HG02938 (cell line): ENCODE measurements at regions not wholly inside any gene's neighbourhood (a gene's known extent, or its start where the extent isn't known, plus 50 kb on each side); places are given as distances from the start of the nearest gene placed in this dataset.
"Not testable (repeated sequence)": the region's sequence is repeated elsewhere in the genome, so short reads cannot be mapped to it uniquely, and the experiment has no call there.

Experiments
- ATAC-seq: cut with Tn5 transposase; IDR thresholded peaks from one replicate; pipeline ENCODE4 v1.9.1; 2021; ENCODE audit warnings: mild to moderate bottlenecking, moderate library complexity; ENCODE audit not compliant: unreplicated experiment

- no peak for ATAC-seq
Measured at GRCh38 chr13:104577071-104577815, 1511.0 kb upstream of the SLC10A2 start.

GRCh38 chr13:104571893-104572229 is 1505.6 kb upstream of the SLC10A2 start:
- no peak for ATAC-seq

GRCh38 chr13:104571161-104571892 is 1505.1 kb upstream of the SLC10A2 start:
- ATAC-seq = no peak

GRCh38 chr13:104567114-104567513 is 1500.9 kb upstream of the SLC10A2 start:
- ATAC-seq = no peak

GRCh38 chr13:104565888-104566287 is 1499.7 kb upstream of the SLC10A2 start:
- ATAC-seq = no peak

- no peak for ATAC-seq
Measured at GRCh38 chr13:104553896-104554295, 1487.7 kb upstream of the SLC10A2 start.

GRCh38 chr13:104553186-104553585 is 1487.0 kb upstream of the SLC10A2 start:
- no peak for ATAC-seq

GRCh38 chr13:104534847-104535246 is 1468.6 kb upstream of the SLC10A2 start:
- no peak for ATAC-seq

- no peak for ATAC-seq
Measured at GRCh38 chr13:104532132-104532531, 1465.9 kb upstream of the SLC10A2 start.

GRCh38 chr13:104530741-104531140 is 1464.5 kb upstream of the SLC10A2 start:
- ATAC-seq = no peak

- ATAC-seq = no peak
Measured at GRCh38 chr13:104526561-104526960, 1460.3 kb upstream of the SLC10A2 start.

- no peak for ATAC-seq
Measured at GRCh38 chr13:104525467-104525866, 1459.2 kb upstream of the SLC10A2 start.

GRCh38 chr13:104522235-104523072 is 1456.2 kb upstream of the SLC10A2 start:
- ATAC-seq = no peak

GRCh38 chr13:104510422-104510821 is 1444.2 kb upstream of the SLC10A2 start:
- ATAC-seq = no peak

GRCh38 chr13:104493502-104493901 is 1427.3 kb upstream of the SLC10A2 start:
- not testable (repeated sequence) for ATAC-seq

GRCh38 chr13:104491916-104492315 is 1425.7 kb upstream of the SLC10A2 start:
- no peak for ATAC-seq

- no peak for ATAC-seq
Measured at GRCh38 chr13:104487006-104487405, 1420.8 kb upstream of the SLC10A2 start.

GRCh38 chr13:104485571-104485970 is 1419.4 kb upstream of the SLC10A2 start:
- ATAC-seq = no peak

GRCh38 chr13:104483631-104484030 is 1417.4 kb upstream of the SLC10A2 start:
- ATAC-seq = no peak

- no peak for ATAC-seq
Measured at GRCh38 chr13:104477261-104477660, 1411.0 kb upstream of the SLC10A2 start.

- no peak for ATAC-seq
Measured at GRCh38 chr13:104473936-104474335, 1407.7 kb upstream of the SLC10A2 start.

GRCh38 chr13:104466016-104466415 is 1399.8 kb upstream of the SLC10A2 start:
- no peak for ATAC-seq
